HCT116 (cell line): ENCODE measurements at regions not wholly inside any gene's neighbourhood (a gene's known extent, or its start where the extent isn't known, plus 50 kb on each side); places are given as distances from the start of the nearest gene placed in this dataset.

Source experiments
- ATAC-seq: fragments of 200-7000 bp; cut with Tn5 transposase; 2 replicates; pipeline ENCODE4 v1.9.1; 2020; ENCODE audit warnings: mild to moderate bottlenecking, moderate library complexity
- BruUV-seq: library from RNA; stranded (reverse); fragments of 400-500 nt; replicated peaks from 2 replicates; lab custom pipeline; 2021; lab: Mats Ljungman, UMichigan
- CTCF ChIA-PET: fragments of 300-600 bp; sonication (Branson Sonifier 250); formaldehyde crosslinking; loops from one replicate; lab custom pipeline; 2021; ENCODE audit warnings: antibody characterized with exemption; lab: Charles Lee
- POLR2A ChIA-PET: fragments of 300-600, 350-600 bp; sonication (Branson Sonifier 250); formaldehyde crosslinking; loops from one replicate; lab custom pipeline; 2021; ENCODE audit warnings: antibody characterized with exemption; lab: Charles Lee
- RAD21 ChIA-PET, 2 experiments: fragments of 300-600 bp; sonication (Branson Sonifier 250); formaldehyde crosslinking; loops; one replicate each; lab custom pipeline; 2023; ENCODE audit warnings: low total read pairs in 2 of 2; ENCODE audit not compliant: uncharacterized antibody in 2 of 2, unreplicated experiment in 2 of 2, low non-redundant PET in 1 of 2; lab: Charles Lee
- DNase-seq: peaks from one replicate; pipeline ENCODE4 v3.0.0-alpha.2; 2010; ENCODE audit warnings: low read depth, low spot score
- H2AFZ ChIP-seq: fragments of 200-600 bp; shearing (Covaris generic), sonication (generic); 2 replicates; pipeline ENCODE4 v1.6.1; 2017; ENCODE audit warnings: low read depth, mixed run types, mixed read lengths, antibody characterized with exemption, low read length; ENCODE audit not compliant: poor library complexity, severe bottlenecking
- H3K27ac ChIP-seq: 2 replicates; pipeline ENCODE4 v1.5.1; 2012; ENCODE audit warnings: low read depth, low read length
- H3K27me3 ChIP-seq: fragments of 200-600 bp; sonication (generic); 2 replicates; pipeline ENCODE4 v1.6.1; 2016; ENCODE audit warnings: mixed run types, low read length, mixed read lengths; ENCODE audit not compliant: insufficient read depth
- H3K36me3 ChIP-seq, 2 experiments: fragments of 200-500 bp in 1 of 2; fragments of 200-600 bp in 1 of 2; sonication (Bioruptor generic) in 1 of 2; sonication (generic) in 1 of 2; 2 replicates each; pipeline versions ENCODE4 v1.5.1 to v1.6.1; 2014 to 2016; ENCODE audit warnings: low read length in 2 of 2, inconsistent platforms in 1 of 2, mixed read lengths in 1 of 2, mixed run types in 1 of 2; ENCODE audit not compliant: insufficient read depth in 2 of 2, control insufficient read depth in 1 of 2
- H3K4me1 ChIP-seq, 2 experiments: fragments of 200-600 bp in 1 of 2; sonication (generic) in 1 of 2; 2 replicates each; pipeline versions ENCODE4 v1.5.1 to v1.6.1; 2012 to 2017; ENCODE audit warnings: low read length in 2 of 2, inconsistent platforms in 1 of 2, mild to moderate bottlenecking in 1 of 2, mixed read lengths in 1 of 2, mixed run types in 1 of 2, moderate library complexity in 1 of 2; ENCODE audit not compliant: insufficient read depth in 2 of 2, control insufficient read depth in 1 of 2
- H3K4me2 ChIP-seq: fragments of 200-600 bp; sonication (generic); 2 replicates; pipeline ENCODE4 v1.6.1; 2017; ENCODE audit warnings: mixed run types, low read length, mixed read lengths
- H3K4me3 ChIP-seq, 2 experiments: fragments of 200-600 bp in 1 of 2; sonication (generic) in 1 of 2; replicated peaks in 1 of 2; 2 replicates each; pipeline ENCODE4 v1.5.1; 2011 to 2016; ENCODE audit warnings: low read length in 2 of 2, control low read depth in 1 of 2, low read depth in 1 of 2, mild to moderate bottlenecking in 1 of 2, mixed read lengths in 1 of 2, mixed run types in 1 of 2
- H3K79me2 ChIP-seq: fragments of 200-600 bp; sonication (generic); 2 replicates; pipeline ENCODE4 v1.6.1; 2017; ENCODE audit warnings: mild to moderate bottlenecking, mixed run types, low read length, moderate library complexity, mixed read lengths; ENCODE audit not compliant: insufficient read depth
- H3K9ac ChIP-seq: fragments of 200-600 bp; sonication (generic); 2 replicates; pipeline ENCODE4 v1.6.1; 2016; ENCODE audit warnings: low read length, mixed read lengths
- H3K9me2 ChIP-seq: fragments of 200-600 bp; sonication (generic), shearing (Covaris generic); 2 replicates; pipeline ENCODE4 v1.6.1; 2017; ENCODE audit warnings: mixed run types, mild to moderate bottlenecking, moderate library complexity; ENCODE audit not compliant: insufficient read depth
- H3K9me3 ChIP-seq, 2 experiments: fragments of 200-500 bp in 1 of 2; fragments of 200-600 bp in 1 of 2; sonication (Bioruptor generic) in 1 of 2; sonication (generic) in 1 of 2; 2 replicates each; pipeline ENCODE4 v1.6.1; 2014 to 2017; ENCODE audit warnings: low read length in 2 of 2, mixed read lengths in 2 of 2, inconsistent platforms in 1 of 2, low read depth in 1 of 2, mild to moderate bottlenecking in 1 of 2, mixed run types in 1 of 2, moderate library complexity in 1 of 2; ENCODE audit not compliant: control insufficient read depth in 1 of 2, insufficient read depth in 1 of 2
- H4K20me1 ChIP-seq: fragments of 200-600 bp; sonication (generic), shearing (Covaris generic); 2 replicates; pipeline ENCODE4 v1.6.1; 2017; ENCODE audit warnings: mixed run types, mild to moderate bottlenecking, moderate library complexity; ENCODE audit not compliant: insufficient read depth
- ATF3 ChIP-seq: IDR thresholded peaks from 2 replicates; pipeline ENCODE4 v1.6.1; 2012
- CBX3 ChIP-seq: IDR thresholded peaks from 2 replicates; pipeline ENCODE4 v1.6.1; 2012; ENCODE audit warnings: low read depth
- CEBPB ChIP-seq: IDR thresholded peaks from 2 replicates; pipeline ENCODE4 v1.6.1; 2012; ENCODE audit warnings: low read depth
- EGR1 ChIP-seq: IDR thresholded peaks from 2 replicates; pipeline ENCODE4 v1.6.1; 2012; ENCODE audit warnings: low read depth
- ELF1 ChIP-seq: IDR thresholded peaks from 2 replicates; pipeline ENCODE4 v1.6.1; 2012; ENCODE audit warnings: low read depth, borderline replicate concordance
- FOSL1 ChIP-seq: IDR thresholded peaks from 2 replicates; pipeline ENCODE4 v1.6.1; 2012; ENCODE audit warnings: low read depth
- JUND ChIP-seq: IDR thresholded peaks from 2 replicates; pipeline ENCODE4 v1.6.1; 2012
- POLR2AphosphoS5 ChIP-seq: IDR thresholded peaks from 2 replicates; pipeline ENCODE4 v1.6.1; 2011; ENCODE audit warnings: mild to moderate bottlenecking, low read depth, low read length, moderate library complexity
- SP1 ChIP-seq: IDR thresholded peaks from 2 replicates; pipeline ENCODE4 v1.6.1; 2012; ENCODE audit warnings: low read depth
- ZNF274 ChIP-seq: fragments of 200-500 bp; sonication (Bioruptor generic); IDR thresholded peaks from 2 replicates; pipeline ENCODE4 v1.6.1; 2014; ENCODE audit warnings: mild to moderate bottlenecking, low read depth, low read length, inconsistent platforms
- intact Hi-C: fragments of 100-400 bp; cut with micrococcal nuclease; formaldehyde crosslinking; loops from 2 replicates; pipeline ENCODE4 v1.10.0; 2022
- TF ChIP-seq, protein P1 (sequence below), 3 experiments: fragments of 200-600 bp in 1 of 3; sonication (generic) in 1 of 3; IDR thresholded peaks in 2 of 3; conservative IDR thresholded peaks in 1 of 3; 2 replicates each; pipeline ENCODE4 v1.5.1; 2012 to 2017; ENCODE audit warnings: low read depth in 2 of 3, low read length in 2 of 3, antibody characterized with exemption in 1 of 3, borderline replicate concordance in 1 of 3, control low read depth in 1 of 3, mild to moderate bottlenecking in 1 of 3, mixed read lengths in 1 of 3, mixed run types in 1 of 3, moderate library complexity in 1 of 3; ENCODE audit not compliant: insufficient read depth in 1 of 3
- TF ChIP-seq, protein P2 (sequence below): IDR thresholded peaks from 2 replicates; pipeline ENCODE4 v1.6.1; 2012
- TF ChIP-seq, protein P3 (sequence below): IDR thresholded peaks from 2 replicates; pipeline ENCODE4 v1.6.1; 2011; ENCODE audit warnings: mild to moderate bottlenecking, low read length, moderate library complexity; ENCODE audit not compliant: insufficient replicate concordance; ENCODE audit errors: extremely low read depth

DNA sequence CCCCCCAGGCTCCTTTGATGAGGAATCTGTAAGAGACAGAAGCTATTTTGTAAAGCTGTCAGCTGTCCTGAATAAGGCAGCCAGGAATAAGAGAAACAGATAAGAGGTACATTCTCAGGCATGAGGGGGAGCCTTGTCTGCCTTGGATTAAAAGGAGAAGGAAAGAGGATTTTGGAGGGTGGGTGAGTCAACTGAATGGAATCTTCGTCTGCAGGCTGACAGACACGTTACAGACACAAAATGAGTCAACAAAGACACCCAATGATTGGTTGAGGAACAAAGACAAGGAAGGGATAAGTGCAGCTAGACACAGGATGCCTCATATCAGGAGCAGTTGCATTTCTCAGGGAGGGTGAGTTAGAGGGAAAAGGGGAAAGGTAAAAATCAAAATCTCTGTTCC, 162.5 kb downstream of the OLFM4 start:
- Histone ChIP-seq H3K4me2 (no peak overlapping the region), H2AFZ (no peak overlapping the region), H3K9ac (no peak overlapping the region), H3K4me3 (no peak overlapping the region), H3K27ac (no peak overlapping the region), H4K20me1 (no peaks in the 10 kb centered on the region), H3K27me3 (no peaks in the 10 kb centered on the region), H3K9me3 (no peaks in the 10 kb centered on the region), H3K9me2 (no peaks in the 10 kb centered on the region), H3K36me3 (no peaks in the 10 kb centered on the region), H3K4me1 (no peaks in the 10 kb centered on the region), H3K79me2 (no peaks in the 10 kb centered on the region)
- CTCF ChIA-PET, result no interaction called here
- RAD21 ChIA-PET, result no interaction called here
- intact Hi-C loops, result no loop called here
- POLR2A ChIA-PET, result no interaction called here
- TF ChIP-seq CEBPB, result no peak
- no peak for TF ChIP-seq CBX3
- TF ChIP-seq, protein P1, sequence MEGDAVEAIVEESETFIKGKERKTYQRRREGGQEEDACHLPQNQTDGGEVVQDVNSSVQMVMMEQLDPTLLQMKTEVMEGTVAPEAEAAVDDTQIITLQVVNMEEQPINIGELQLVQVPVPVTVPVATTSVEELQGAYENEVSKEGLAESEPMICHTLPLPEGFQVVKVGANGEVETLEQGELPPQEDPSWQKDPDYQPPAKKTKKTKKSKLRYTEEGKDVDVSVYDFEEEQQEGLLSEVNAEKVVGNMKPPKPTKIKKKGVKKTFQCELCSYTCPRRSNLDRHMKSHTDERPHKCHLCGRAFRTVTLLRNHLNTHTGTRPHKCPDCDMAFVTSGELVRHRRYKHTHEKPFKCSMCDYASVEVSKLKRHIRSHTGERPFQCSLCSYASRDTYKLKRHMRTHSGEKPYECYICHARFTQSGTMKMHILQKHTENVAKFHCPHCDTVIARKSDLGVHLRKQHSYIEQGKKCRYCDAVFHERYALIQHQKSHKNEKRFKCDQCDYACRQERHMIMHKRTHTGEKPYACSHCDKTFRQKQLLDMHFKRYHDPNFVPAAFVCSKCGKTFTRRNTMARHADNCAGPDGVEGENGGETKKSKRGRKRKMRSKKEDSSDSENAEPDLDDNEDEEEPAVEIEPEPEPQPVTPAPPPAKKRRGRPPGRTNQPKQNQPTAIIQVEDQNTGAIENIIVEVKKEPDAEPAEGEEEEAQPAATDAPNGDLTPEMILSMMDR (IDR thresholded peaks at IDR 0.05 in 2 of 3, conservative IDR thresholded peaks at IDR 0.05 in 1 of 3; ENCODE audit: borderline replicate concordance in 1 of 3, insufficient read depth in 1 of 3, low read depth in 2 of 3, low read length in 2 of 3), result no peak
- TF ChIP-seq JUND, result no peak
- TF ChIP-seq, protein P2, sequence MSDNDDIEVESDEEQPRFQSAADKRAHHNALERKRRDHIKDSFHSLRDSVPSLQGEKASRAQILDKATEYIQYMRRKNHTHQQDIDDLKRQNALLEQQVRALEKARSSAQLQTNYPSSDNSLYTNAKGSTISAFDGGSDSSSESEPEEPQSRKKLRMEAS, result no peak
- TF ChIP-seq FOSL1, result no peak
- TF ChIP-seq ZNF274, result no peak
- TF ChIP-seq, protein P3, sequence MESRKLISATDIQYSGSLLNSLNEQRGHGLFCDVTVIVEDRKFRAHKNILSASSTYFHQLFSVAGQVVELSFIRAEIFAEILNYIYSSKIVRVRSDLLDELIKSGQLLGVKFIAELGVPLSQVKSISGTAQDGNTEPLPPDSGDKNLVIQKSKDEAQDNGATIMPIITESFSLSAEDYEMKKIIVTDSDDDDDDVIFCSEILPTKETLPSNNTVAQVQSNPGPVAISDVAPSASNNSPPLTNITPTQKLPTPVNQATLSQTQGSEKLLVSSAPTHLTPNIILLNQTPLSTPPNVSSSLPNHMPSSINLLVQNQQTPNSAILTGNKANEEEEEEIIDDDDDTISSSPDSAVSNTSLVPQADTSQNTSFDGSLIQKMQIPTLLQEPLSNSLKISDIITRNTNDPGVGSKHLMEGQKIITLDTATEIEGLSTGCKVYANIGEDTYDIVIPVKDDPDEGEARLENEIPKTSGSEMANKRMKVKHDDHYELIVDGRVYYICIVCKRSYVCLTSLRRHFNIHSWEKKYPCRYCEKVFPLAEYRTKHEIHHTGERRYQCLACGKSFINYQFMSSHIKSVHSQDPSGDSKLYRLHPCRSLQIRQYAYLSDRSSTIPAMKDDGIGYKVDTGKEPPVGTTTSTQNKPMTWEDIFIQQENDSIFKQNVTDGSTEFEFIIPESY, result no peak
- TF ChIP-seq ELF1, result no peak
- TF ChIP-seq POLR2AphosphoS5, result no peak
- TF ChIP-seq EGR1, result no peak
- TF ChIP-seq ATF3, result no peak
- no peak for TF ChIP-seq SP1
- no peak for DNase-seq
- ATAC-seq, result no peak
- BruUV-seq, result no TSS peak
